Esophagus mucosa (tissue), 1 donor: ENCODE measurements at regions not wholly inside any gene's neighbourhood (a gene's known extent, or its start where the extent isn't known, plus 50 kb on each side); places are given as distances from the start of the nearest gene placed in this dataset.
"Not testable (repeated sequence)": the region's sequence is repeated elsewhere in the genome, so short reads cannot be mapped to it uniquely, and the experiment has no call there.

Experiments used
- ATAC-seq: fragments of 200-7000 bp; cut with Tn5 transposase; one replicate; pipeline ENCODE4 v1.9.1; 2020
- donor health status: DM: yes; HTN: yes; CAD: no.

- no peak for ATAC-seq
These were observed 891.8 kb upstream of the NDST4 start for GRCh38 chr4:116005037-116005805.

- no peak for ATAC-seq
These were observed 887.9 kb upstream of the NDST4 start for GRCh38 chr4:116001291-116001690.

- no peak for ATAC-seq
These were observed 873.2 kb upstream of the NDST4 start for GRCh38 chr4:115986573-115986972.

GRCh38 chr4:115975421-115976001, 862.1 kb upstream of the NDST4 start:
- not testable (repeated sequence) for ATAC-seq

GRCh38 chr4:115973768-115974167, 860.3 kb upstream of the NDST4 start:
- ATAC-seq = no peak

DNA sequence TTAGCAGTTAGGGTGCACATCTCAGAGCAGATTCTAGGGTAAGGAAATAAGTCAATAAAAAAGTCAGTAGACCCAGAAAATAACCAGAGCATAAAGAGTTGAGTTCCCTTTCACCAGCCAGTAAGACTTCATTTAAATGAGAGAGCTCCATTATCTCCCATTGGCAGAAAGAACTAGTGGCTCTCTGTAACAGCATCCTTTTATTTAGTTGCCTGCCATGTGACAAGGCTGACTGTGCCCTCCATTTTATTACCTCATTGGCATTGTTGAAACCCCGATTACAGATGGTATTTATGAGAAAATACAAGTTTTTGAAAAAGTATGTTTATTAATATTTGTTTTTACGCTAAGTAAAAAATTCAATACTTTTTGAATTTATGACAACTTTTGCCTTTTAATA, 859.5 kb upstream of the NDST4 start:
- no peak for ATAC-seq

DNA sequence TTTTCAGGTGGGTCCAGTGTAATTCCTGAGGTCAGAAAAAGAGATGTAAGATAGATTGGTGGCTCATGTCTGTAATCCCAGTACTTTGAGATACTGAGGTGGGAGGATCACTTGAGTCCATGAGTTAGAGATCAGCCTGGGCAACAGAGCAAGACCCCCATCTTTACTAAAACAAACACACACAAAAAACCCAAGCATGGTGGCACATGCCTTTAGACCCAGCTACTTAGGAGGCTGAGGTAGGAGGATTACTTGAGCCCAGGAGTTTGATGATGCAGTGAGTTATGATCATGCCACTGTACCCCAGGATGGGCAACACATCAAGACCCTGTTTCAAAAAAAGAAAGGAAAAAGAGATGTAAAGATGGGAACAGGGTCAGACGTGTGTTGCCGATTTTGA, 857.4 kb upstream of the NDST4 start:
- no peak for ATAC-seq

- no peak for ATAC-seq
These were observed 856.3 kb upstream of the NDST4 start for GRCh38 chr4:115969756-115970155.

- no peak for ATAC-seq
These were observed 852.2 kb upstream of the NDST4 start for GRCh38 chr4:115965588-115965987.

- ATAC-seq = not testable (repeated sequence)
These were observed 842.8 kb upstream of the NDST4 start for GRCh38 chr4:115956054-115956796.

- ATAC-seq = no peak
These were observed 837.4 kb upstream of the NDST4 start for GRCh38 chr4:115950806-115951205.

DNA sequence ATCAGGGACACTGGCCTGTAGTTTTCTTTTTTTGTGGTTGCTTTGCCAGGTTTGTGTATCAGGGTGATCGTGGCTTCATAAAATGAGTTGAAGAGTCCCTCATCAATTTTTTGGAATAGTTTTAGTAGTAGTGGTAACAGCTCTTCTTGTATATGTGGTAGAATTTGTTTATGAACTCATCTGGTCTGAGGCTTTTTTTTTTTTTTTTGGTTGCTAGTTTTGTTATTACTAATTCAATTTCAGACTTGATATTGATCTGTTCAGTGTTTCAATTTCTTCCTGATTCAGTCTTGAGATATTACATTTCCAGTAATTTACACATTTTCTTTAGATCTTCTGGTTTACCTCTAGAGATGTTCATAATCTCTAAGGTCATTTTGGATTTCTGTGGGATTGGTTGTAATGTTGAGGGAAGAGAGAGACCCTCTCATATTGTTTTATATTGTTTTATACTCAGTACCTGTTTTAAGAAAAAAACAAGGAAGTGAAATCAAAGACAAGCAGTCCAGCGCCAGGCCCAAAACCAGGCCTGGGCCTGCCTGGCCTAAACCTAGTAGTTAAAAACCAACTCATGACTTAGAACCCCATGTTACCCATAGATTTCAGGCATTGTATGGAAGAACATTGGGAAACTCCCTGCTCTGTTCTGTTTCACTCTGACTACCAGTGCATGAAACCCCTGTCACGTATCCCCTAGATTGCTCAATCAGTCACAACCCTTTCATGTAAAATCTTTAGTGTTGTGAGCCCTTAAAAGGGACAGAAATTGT, 836.7 kb upstream of the NDST4 start:
- not testable (repeated sequence) for ATAC-seq

DNA sequence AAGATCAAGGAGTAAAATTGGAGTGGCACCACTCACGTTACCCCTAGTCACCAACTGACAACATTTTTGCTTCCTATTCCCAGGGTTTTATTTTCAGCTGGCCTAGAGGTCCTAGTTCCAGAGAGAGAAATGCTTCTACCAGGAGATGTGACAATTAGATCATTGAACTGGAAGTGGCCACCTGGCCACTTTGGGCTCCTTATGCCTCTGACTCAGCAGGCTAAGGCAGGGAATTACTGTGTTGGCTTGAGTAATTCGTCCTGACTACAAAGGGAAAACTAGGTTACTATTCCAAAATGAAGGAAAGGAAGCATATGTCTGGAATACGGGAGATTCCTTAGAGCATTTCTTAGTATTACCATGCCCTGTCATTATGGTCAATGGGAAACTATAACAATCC, 831.6 kb upstream of the NDST4 start:
- no peak for ATAC-seq

GRCh38 chr4:115944146-115944905, 830.9 kb upstream of the NDST4 start:
- ATAC-seq = no peak

DNA sequence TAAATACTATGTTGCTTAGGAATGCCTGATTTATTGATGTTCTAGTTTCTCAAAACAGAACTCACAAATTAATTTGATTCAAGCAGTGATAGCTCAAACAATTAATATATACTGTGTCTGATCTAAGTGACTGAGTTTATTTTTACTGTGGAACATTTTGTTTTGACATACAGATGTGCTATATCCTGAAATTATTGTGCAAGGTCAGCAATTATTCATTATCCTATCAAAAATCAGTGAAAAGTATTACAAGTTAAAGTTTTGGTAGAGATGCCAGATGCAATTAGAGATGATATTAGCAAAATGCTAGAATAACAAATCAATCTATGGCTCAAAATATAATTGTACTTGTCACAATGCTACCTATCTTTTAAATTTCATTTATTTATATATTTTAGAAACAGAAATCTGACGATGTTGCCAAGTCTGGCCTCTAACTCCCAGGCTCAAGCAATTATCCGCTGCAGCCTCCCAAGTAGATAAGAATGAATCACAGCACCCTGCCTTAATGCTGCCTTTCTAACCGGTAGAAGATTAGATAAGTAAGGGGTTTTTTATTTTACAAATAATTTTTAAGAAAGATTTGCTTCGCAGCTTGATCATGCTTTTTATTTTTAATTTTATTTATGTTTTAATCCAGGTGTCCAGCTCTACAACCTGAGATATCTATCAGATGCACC, 825.5 kb upstream of the NDST4 start:
- ATAC-seq = no peak

DNA sequence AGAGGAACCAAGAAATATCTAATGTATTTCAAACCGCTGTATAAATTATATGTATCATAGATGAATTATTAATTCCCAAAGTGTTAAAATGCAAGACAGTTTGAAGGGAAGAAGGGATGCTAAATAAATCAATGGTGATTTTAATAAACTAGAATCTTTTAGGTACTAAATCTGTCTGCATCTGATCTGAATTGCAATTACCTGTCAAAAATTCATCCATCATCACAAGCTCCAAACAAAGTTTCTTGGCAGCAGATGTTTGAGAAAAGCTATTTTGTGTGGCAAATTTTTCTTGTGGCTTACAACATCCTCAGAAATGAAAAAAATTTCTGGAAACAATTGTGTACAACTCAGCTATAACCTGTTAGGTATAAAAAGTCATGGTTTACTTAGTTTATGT, 816.0 kb upstream of the NDST4 start:
- no peak for ATAC-seq

GRCh38 chr4:115927382-115927781, 814.0 kb upstream of the NDST4 start:
- no peak for ATAC-seq

- no peak for ATAC-seq
These were observed 809.7 kb upstream of the NDST4 start for GRCh38 chr4:115923152-115923551.

DNA sequence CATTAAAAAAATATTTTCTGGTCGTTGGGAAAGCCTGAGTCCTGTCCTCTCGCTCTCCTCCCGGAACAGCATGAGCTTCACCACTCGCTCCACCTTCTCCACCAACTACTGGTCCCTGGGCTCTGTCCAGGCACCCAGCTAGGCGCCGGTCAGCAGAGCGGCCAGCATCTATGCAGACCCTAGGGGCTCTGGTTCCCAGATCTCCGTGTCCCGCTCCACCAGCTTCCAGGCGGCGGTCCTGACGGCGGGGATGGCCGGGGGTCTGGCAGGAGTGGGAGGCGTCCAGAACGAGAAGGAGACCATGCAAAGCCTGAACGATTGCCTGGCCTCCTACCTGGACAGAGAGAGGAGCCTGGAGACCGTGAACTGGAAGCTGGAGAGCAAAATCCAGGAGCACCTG, 807.2 kb upstream of the NDST4 start:
- ATAC-seq = no peak

- ATAC-seq = no peak
These were observed 804.7 kb upstream of the NDST4 start for GRCh38 chr4:115918149-115918548.

GRCh38 chr4:115906428-115906827, 793.0 kb upstream of the NDST4 start:
- ATAC-seq = no peak

DNA sequence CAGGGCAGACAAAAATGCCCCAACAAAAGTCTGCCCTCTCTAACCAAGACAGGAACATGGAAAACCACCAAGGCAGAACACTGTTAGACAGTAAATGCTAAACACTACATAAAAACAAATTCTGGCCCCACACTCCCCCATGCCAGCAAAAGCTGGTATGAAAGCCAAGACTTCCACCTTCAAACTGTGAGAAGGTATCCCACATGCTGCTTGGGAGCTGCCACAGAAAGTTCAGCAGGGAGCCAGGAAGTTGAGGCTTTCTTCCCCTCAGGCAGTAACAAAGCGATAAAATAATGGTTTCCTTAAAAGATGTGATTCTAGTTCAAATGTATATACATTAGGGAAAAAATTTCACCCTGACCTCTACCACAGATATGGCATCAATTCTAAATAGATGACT, 770.4 kb upstream of the NDST4 start:
- no peak for ATAC-seq
